ENCODE measurements at regions not wholly inside any gene's neighbourhood (a gene's known extent, or its start where the extent isn't known, plus 50 kb on each side); places are given as distances from the start of the nearest gene placed in this dataset.
"Not testable (repeated sequence)": the region's sequence is repeated elsewhere in the genome, so short reads cannot be mapped to it uniquely, and the experiment has no call there.

DNA sequence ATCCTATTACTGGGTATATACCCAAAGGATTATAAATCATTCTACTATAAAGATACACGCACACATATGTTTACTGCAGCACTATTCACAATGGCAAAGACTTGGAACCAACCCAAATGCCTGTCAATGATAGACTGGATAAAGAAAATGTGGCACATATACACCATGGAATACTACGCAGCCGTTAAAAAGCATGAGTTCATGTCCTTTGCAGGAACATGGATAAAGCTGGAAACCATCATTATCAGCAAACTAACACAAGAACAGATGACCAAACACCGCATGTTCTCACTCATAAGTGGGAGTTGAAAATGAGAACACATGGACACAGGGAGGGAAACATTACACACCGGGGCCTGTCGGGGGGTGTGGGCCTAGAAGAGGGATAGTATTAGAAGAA is 307.4 kb upstream of the TBX18 start:
- not testable (repeated sequence) for DNase-seq

DNA sequence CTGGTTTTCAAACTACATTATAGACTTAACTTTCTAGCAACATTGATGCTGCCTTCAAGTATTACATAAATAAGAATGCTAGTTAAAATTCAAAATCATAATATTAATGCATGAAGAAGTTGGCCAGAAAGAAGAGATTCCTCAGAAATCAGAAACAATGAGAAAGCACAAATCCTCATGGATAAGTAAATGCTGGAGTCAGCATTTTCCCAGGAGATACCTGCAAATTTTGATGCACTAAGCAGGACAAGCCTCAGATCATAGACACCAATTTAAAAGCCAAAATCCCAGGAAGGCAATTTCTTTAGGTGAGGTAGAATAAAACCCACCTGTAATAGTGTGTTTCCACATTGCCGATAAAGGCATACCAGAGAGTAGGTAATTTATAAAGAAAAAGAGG is 305.2 kb upstream of the TBX18 start:
- no peak for DNase-seq

DNA sequence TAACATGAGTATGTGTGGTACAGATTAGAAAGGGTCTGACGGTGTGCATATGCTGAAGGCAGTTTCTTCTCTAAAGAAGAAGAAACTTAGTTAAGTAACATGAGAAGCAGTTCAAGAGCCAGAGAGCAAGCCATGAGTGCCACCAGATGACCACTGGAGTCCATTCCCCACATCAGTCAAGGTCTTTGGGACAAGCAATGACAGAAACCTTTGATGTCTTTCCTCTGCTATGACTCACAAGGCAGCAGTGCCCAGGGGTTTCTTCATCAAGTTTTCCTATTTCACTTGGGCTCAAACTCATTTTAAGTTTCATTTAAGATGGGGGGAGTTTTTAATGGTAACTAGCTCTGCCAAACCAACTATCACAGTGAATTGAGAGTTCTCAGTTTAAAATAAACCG is 303.8 kb upstream of the TBX18 start:
- DNase-seq = no peak

DNA sequence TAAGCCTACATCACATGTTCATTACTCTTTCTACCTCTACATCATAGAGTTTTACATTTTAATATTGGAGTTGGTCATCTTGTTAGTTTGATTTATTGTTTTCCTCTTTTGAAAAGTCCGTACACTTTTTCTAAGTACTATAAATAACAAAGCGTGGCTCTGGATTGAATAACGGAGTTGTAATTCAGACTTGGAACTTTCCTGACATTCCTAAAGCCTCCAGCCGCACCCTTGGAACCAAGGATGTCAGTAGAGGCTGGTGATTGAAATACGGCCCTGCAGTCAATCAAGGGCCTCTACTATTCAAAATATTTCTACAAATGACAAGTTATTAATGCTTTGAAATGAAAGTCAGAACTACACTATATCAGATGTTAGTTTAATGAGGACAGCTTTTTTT is 301.9 kb upstream of the TBX18 start:
- no peak for DNase-seq

DNA sequence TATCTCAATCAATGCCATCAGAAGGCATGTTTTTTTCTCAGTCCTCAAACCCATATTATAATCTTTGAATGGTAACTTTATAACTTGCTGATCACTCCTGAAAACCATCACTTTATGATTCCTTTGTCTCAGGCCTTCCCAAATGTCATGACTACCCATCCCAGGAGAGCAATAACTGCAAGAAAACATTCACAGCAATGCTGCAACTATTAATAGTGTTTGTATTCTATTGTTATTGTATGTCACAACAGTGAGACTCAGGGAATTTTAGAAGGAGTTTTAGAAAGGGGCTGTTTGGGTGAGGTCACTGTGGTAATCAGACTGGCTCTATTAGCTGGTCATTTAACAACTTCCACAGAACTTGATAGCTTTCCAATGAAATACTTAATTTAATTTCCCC is 301.4 kb upstream of the TBX18 start:
- DNase-seq = no peak

DNA sequence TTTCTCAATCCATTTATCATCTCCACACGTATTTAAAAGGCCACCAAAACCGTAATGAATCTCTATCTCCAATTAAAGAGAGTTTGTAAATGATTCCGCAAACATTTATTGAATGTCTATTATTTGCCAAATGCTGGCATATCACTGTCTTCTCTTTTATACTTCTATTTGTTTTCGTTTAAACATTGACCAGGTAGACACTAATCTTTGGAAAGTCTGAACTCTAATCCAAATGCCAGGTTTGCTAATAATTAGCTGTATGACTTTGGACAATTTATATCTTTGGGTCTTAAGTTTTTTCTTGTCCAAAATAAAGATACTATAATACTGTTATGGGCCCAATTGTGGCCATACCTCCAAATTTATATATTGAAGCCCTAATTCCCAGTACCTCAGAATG is 299.2 kb upstream of the TBX18 start:
- DNase-seq = no peak

DNA sequence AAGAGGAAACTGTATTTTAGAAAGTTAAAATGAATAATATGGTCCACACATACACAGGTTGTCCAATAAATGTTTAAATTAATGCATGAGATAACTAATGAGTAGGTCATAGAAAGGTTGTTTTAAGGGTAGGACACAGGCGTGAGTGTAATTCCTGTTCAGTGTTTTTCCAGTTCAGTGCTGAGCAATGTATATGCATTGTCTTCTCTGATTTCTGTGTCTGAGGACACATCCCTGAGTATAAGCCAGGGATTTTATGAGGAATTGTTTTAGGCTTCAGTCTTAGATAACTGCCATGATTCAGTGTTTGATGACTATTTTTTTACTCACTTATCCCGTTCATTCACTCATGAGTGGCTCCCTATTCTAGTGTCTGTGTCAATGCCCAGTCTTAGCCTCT is 298.5 kb upstream of the TBX18 start:
- no peak for DNase-seq

DNA sequence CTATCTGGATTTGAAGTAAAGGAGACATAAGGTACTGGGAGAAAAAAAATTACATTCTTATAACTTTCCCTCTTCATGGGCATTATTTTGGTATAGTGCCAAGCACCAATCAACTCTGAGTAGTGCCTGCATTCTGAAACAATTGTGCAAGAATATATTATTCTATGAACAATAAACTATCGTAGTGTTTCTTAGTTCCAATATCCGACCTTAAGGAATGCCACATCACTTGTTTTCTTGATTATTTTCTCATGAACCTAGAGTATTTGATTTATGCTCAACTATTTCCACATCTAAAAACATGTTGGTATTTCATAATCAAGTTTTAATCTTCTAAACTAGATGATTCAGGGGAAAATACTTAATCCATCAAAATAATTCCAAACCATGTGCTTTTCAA is 294.4 kb upstream of the TBX18 start:
- no peak for DNase-seq

DNA sequence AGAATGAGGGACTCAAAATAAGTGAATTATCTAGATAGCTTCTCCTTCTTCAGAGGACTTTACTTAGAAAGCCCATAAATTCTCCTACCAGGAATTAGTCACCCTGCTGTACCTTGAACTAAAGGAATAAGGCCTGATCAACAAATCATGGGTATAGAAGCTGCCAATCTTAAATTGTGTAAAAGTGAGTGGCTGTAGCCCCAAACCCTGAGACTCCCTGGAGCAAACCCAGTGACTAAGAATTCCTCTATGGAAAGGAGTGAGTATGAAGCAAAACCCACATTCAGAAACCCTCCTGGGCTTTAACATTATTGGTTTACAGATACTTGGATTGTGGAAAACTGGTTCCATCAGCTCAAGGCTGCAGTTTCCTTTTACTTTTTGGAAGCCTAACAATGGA is 285.8 kb upstream of the TBX18 start:
- DNase-seq = no peak

DNA sequence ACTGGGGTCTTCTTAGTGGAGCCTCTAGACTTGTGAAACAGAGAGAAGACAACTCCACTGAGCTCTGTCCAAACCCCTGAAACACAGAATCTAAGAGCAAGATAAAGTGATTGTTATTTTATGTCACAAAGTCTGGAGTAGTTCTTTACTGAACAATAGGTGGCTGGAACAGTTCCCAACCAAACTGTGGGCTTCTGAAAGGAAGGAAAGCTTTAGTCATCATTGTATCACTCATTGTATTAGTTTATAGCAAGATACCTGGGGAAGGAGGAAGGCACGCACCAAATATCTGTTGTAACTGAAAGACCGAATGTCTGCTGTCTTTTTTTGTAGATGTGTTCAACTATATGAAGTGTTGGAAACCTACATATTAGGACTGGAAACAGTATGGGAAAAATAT is 284.9 kb upstream of the TBX18 start:
- no peak for DNase-seq

DNA sequence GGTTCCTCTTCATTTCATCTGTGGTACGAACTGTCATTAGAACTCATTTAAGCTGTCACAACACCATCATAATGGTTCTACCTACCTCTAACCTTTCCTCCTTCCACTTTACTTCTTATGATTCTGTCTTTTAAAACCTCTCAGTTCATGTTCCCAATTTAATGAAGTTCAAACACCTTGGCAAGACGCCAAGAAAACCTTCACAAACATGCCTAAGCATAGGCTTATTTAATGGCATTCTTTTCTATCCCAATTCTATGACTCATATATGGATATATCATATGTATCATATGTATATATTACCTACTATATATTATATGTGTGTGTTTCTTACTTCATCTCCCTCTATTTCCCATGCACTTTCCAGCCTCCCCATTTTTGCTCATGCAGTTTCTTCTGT is 283.4 kb upstream of the TBX18 start:
- DNase-seq = no peak

DNA sequence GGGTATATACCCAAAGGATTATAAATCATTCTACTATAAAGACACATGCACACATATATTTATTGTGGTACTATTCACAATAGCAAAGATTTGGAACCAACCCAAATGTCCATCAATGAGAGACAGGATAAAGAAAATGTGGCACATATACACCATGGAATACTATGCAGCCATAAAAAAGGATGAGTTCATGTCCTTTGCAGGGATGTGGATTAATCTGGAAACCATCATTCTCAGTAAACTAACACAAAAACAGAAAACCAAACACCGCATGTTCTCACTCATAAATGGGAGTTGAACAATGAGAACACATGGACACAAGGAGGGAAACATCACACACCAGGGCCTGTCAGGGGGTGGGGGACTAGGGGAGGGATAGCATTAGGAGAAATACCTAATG is 281.4 kb upstream of the TBX18 start:
- not testable (repeated sequence) for DNase-seq

DNA sequence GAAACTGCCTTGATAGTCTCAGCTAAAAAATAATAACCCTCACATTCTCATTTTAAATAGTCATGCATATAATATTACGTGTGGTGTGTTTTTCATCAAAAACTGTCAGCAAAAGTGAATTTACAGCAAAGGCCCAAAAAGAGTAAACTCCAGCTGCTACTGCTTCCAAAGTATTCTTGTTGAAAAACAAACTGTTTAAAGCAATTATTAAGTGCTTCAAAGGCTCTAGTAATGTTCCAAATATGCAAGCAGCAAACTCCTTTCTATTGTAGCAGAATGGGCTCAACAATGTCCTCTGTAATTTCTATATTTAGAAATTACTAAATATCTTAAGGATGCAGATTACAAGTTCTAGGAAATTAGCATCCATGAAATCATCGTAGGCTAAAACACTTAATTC is 280.0 kb upstream of the TBX18 start:
- DNase-seq = no peak

DNA sequence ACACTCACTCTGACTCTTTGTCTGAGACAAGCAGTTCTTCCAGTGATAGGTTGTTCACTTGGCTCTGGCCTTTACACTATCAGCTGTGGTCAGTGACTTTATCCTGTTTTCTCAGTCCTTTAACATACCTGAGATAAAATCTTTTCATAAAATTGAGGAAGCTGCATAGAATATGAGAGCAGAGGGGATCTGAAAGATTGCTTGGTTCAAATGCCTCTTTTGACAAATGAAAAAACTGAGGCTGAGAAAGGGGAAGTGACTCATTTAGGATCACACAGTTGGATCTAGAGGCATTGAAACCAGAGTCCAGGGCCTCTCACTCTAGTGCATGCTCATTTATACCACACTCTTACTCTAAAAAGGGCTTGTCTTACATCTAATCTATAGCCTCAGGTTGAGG is 277.0 kb upstream of the TBX18 start:
- DNase-seq = no peak

DNA sequence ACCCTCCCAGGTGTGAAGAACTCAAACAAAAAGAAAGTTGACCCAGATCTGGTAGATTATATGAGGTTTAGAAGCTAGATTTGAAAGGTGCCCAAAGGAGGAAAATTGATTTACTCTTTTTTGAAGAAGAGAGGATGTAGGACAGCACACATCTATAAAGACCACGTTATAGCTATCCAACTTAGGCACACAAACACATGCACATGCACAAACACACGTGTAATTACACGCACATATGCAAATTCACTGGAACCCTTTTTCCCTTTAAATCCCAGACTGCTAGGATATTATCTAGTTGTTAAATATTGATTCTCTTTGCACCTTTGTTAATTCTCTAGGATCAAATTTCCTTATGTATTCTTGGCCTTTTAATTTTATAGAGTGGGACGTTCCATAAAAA is 272.8 kb upstream of the TBX18 start:
- no peak for DNase-seq

DNA sequence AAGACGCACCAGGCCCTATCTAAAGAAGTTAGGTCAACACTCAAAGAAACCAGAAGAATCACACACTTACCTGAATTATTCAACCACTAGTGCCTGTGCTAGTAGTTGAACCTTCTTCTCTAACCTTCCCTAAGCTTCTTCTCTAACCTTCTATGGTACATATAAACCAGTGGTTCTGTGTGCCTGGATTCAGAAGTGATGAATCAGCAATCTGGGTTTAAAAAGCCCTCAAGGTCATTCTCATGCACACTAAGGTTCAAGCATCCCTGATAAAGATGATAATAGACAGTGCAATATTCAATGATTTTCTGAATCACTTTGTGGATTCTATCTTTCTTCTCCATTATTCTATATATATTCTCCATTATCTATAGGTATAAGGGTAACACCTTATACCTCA is 271.4 kb upstream of the TBX18 start:
- no peak for DNase-seq

DNA sequence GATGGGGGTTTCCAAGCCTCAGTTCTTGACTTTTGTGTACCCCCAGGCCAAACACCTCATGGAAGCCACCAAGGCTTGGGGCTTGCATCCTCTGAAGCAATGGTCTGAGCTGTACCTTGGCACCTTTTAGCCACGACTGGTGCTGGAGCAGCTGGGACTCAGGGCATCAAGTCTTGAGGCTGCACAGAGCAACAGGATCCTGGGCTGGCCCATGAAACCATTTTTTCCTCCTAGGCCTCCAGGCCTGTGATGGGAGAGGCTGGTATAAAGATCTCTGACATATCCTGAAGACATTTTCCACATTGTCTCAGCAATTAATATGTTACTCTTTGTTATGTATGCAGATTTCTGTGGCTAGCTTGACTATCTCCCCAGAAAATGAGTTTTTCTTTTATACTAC is 269.1 kb upstream of the TBX18 start:
- no peak for DNase-seq

DNA sequence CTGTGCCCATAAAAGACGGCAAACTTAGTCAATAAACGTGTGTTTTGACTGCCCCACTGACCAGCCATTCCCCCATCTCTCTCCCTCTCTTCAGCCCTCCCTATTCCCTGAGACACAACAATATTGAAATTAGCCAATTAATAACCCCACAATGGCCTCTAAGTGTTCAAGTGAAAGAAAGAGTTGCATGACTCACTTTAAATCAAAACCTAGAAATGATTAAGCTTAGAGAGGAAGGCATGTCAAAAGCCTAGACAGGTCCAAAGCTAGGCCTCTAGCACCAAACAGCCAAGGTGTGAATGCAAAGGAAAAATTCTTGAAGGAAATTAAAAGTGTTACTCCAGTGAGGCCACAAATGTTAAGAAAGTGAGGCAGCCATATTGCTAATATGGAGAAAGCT is 261.6 kb upstream of the TBX18 start:
- DNase-seq = no peak

DNA sequence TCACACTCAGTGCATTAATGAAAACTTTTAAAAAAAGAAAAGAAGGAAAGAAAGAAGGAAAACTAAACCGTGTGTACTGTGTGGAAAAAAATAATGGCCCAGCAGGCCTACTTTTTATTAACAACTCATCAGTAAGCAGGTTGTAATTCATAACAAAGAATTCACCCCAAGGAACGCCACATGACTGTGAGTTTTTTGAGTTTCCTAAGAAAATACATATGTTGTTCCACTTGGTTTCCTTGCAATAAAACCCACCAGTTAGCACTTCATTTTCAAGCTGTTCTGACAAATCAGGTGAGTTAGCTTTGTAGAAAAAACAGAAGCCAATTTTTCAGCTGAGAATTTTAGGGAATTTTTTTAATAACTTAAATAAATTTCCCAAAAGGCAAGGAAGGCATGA is 259.3 kb upstream of the TBX18 start:
- no peak for DNase-seq

DNA sequence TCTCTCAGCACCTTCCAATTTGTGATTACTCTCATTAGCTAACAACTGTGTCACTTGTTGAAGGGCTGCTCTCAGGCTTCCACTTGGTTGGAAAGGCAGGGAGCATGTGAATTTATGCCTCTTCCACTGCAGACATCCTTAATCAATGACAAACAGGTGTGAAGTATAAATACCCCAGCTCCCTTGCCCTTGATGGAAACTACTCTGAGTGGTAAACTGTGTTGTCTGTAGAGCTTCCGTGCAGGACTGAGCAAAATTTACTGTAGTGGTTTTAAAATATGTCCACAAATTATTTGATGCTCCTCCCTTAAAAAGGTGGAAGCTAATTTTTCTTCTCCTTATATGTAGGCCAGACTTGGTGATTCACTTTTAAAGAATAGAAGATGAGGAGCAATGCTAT is 253.0 kb upstream of the TBX18 start:
- DNase-seq = no peak

DNA sequence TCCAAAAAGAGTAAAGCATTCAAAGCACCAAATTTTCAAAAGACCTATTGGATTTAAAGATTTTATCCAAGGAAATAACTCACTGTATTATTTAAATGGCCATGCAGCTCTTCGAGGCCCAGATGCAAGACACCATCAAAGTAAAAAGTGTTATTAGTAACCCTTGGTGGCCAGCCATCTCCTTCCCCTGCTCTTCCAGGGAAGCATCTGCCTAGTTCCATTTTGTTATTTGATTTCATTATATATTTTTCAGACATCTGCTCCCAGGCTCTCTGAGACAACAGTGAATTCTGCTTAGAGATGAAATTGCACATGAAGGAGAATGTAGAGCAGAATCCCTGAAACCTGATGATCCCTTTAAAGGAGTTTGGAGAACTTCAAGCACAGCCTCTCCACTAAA is 252.3 kb upstream of the TBX18 start:
- DNase-seq = no peak

DNA sequence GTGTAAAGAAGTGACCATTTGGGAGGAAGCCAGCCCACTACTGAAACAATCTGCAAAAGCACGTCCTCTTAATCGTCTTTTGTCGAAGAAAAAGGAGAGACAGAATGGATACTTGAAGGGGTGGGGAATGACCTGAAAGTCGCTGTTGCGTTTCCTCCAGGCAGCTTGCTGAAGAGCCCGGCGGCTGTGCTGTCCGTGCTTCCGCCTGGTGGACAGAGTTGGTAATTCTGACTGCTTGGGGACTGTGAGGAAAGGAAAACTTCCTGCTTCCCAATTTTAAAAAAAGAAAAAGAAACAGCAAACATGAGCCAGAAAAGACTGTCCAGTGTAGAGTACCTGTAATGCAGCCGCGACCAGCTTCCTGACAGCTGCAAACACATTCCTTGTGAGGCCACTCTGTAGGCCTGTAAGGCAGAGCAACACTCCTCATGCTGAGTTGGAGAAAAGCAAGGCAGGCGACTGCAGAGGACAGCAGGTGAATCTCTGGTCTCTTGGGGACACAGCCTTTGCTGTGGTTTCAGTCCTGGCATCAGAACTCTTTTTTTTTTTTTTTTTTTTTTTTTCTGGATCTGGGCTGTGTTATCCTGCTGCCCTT is 251.1 kb upstream of the TBX18 start:
- no peak for DNase-seq

DNA sequence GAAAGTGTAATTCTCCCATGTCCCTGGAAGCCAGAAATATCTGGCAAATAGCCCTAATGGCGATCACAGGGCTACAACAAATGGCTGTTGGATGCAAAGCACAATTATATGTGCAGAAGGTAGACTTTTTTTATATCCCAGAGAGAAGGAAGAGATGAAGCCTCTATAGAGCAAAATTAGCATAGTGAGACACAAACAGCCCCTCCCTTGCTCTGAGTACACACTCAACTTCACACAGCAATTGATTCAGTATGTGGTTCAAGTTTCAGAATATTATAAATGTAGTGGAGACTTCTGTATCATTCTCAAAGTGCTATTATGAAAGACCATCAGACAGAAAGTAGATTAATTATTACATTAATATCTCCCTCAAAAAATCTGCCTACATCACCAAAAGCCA is 246.5 kb upstream of the TBX18 start:
- no peak for DNase-seq

DNA sequence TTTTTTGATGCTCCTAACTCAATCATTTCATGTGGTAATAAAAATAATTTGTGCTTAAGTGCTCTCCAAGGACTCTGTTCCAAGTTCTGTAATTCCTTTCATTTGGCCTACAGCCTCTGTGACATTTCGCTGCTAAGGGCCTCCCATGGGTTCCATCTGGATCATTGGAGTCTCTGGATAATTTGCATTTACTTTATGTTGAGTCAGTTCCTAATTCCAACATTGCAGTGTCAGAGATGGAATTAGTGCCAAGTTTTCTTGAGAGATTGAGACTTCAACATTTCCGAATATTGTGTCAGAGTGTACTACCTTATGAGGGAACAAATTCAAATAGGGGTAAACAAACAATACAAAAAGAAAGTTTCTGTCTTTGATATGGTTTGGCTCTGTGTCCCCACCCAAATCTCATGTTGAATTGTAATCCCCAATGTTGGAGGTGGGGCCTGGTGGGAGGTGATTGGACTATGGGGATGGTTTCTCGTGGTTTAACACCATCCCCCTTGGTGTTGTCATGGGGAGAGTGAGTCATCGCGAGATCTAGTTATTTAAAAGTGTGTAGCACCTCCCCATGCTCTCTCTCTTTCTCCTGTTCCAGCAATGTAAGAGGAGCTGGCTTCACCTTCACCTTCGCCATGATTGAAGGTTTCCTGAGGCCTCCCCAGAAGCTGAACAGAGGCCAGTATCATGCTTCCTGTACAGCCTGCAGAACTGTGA is 244.1 kb upstream of the TBX18 start:
- no peak for DNase-seq

DNA sequence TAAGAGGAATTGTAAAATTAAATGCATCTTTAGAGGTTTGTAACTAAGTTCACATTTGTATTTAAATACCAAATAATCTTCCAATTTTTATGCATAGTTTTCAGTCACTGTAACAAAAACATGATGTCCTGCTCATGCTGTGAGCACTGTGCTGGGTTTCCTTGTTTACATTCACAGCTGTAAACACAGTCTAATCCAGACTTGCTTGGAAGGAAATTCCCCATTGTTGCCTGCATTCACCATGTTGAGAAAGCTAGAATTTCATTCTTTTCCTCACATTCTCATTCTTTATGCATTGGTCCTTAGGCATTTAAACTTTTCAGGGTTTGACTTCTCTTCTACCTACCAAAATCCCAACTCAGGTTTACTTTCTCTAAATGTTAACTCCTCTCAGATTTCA is 242.0 kb upstream of the TBX18 start:
- DNase-seq = no peak
